ENCODE measurements at regions not wholly inside any gene's neighbourhood (a gene's known extent, or its start where the extent isn't known, plus 50 kb on each side); places are given as distances from the start of the nearest gene placed in this dataset.

DNA sequence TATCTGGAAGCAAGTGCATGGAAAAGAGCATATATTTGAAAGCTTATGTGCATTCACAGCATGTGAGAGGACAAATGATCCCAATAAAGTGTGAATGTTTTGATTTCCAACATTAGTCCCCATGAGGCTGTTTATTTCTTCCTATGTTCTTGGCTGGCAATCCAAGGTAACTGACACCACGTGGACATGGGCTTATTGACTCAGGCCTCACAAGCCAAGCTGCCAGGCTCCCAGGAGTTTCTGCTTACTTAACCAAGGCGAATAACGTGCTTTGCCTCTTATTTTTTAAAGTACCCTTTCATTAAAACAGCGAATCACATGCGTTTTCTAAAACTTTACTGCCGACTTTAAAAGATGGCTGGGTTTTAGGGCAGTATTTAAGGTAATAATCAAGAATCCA, 441.7 kb downstream of the FUT8 start:
- Mint-ChIP-seq H3K4me1 (ENCODE audit: low read depth, unreplicated experiment) (no peaks in the 10 kb centered on the region), H3K27me3 (ENCODE audit: unreplicated experiment) (no peaks in the 10 kb centered on the region), H3K27ac (ENCODE audit: unreplicated experiment) (no peak overlapping the region), H3K9me3 (ENCODE audit: unreplicated experiment) (peaks cover 1% of the 10 kb centered on the region), H3K4me3 (ENCODE audit: unreplicated experiment) (no peak overlapping the region), H3K36me3 (ENCODE audit: unreplicated experiment) (peaks cover 1% of the 10 kb centered on the region)
- DNase-seq = no peak
- no peak for TF ChIP-seq CTCF (IDR thresholded peaks at IDR 0.05; ENCODE audit: partially characterized antibody, unreplicated experiment)

- H3K4me1 Mint-ChIP-seq (ENCODE audit: low read depth, unreplicated experiment) = peaks cover 12% of the 10 kb centered on the region
- peaks cover 6% of the 10 kb centered on the region for H3K36me3 Mint-ChIP-seq (ENCODE audit: unreplicated experiment)
- peaks cover 5% of the 10 kb centered on the region for H3K9me3 Mint-ChIP-seq (ENCODE audit: unreplicated experiment)
These were observed 448.6 kb downstream of the FUT8 start for GRCh38 chr14:65860956-65861611.

DNA sequence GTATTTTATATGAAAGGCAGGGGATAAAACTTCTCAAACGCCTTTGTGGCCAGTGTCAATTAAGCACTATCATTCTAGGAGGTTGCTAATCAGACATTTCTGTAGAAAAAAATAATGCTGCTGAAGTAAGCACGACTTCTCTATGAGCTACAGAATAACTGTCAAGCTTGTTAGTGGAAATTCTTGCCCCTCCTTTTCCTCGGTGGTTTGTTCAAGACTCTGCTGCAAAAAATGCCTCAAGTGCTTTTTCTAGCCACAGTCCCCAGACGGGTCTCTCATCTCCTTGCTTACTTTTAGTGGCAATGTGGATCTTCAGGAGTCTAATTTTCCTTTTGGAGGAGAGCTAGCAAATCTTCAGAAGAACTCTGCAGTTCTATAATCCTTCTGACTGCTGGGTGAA, 452.0 kb downstream of the FUT8 start:
- Mint-ChIP-seq H3K4me1 (ENCODE audit: low read depth, unreplicated experiment) (peaks cover 12% of the 10 kb centered on the region), H3K27ac (ENCODE audit: unreplicated experiment) (no peak overlapping the region), H3K4me3 (ENCODE audit: unreplicated experiment) (no peak overlapping the region), H3K9me3 (ENCODE audit: unreplicated experiment) (peaks cover 3% of the 10 kb centered on the region), H3K36me3 (ENCODE audit: unreplicated experiment) (peaks cover 1% of the 10 kb centered on the region), H3K27me3 (ENCODE audit: unreplicated experiment) (peaks cover 4% of the 10 kb centered on the region)
- no peak for TF ChIP-seq CTCF (IDR thresholded peaks at IDR 0.05; ENCODE audit: partially characterized antibody, unreplicated experiment)
- DNase-seq = no peak

More at GRCh38 chr14:65860956-65861611, 448.6 kb downstream of the FUT8 start:
- TF ChIP-seq CTCF (IDR thresholded peaks at IDR 0.05; ENCODE audit: partially characterized antibody, unreplicated experiment) = no peak
- Mint-ChIP-seq H3K27me3 (ENCODE audit: unreplicated experiment) (peaks cover 4% of the 10 kb centered on the region), H3K27ac (ENCODE audit: unreplicated experiment) (no peak overlapping the region), H3K4me3 (ENCODE audit: unreplicated experiment) (no peak overlapping the region)
- no peak for DNase-seq

DNA sequence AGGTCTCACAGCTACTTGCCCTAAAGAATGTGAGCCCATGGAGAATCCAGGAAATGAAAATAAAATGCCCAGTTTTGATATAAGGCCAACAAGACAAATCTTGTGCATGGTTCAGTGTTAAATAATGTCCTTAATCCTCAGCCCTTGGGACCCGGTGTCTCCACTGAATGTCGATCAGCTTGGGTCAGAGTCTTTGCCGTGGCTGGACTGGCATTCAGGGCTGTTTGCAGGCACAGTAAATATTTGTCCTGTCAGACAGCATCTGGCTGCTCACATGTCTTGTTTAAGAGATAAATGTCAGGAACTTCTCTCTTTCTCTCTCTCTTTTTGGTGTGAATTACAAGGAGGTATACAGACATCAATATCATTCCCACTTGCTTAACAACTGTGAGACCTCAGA, 452.5 kb downstream of the FUT8 start:
- Mint-ChIP-seq H3K27ac (ENCODE audit: unreplicated experiment) (no peak overlapping the region), H3K9me3 (ENCODE audit: unreplicated experiment) (peaks cover 3% of the 10 kb centered on the region)

More for the DNA sequence above, 452.5 kb downstream of the FUT8 start:
- Mint-ChIP-seq H3K4me3 (ENCODE audit: unreplicated experiment) (no peak overlapping the region), H3K27me3 (ENCODE audit: unreplicated experiment) (peaks cover 4% of the 10 kb centered on the region), H3K4me1 (ENCODE audit: low read depth, unreplicated experiment) (peaks cover 12% of the 10 kb centered on the region), H3K36me3 (ENCODE audit: unreplicated experiment) (no peaks in the 10 kb centered on the region)
- DNase-seq = no peak
- TF ChIP-seq CTCF (IDR thresholded peaks at IDR 0.05; ENCODE audit: partially characterized antibody, unreplicated experiment) = no peak
